GM23248 (cell line): ENCODE measurements at regions not wholly inside any gene's neighbourhood (a gene's known extent, or its start where the extent isn't known, plus 50 kb on each side); places are given as distances from the start of the nearest gene placed in this dataset.

ENCODE experiments used
- EZH2 ChIP-seq: fragments of 200-600 bp; sonication (generic); IDR thresholded peaks from 2 replicates; pipeline ENCODE4 v1.6.1; 2018; ENCODE audit warnings: antibody characterized with exemption, mild to moderate bottlenecking; ENCODE audit not compliant: insufficient read depth, poor library complexity, severe bottlenecking
- EZH2phosphoT487 ChIP-seq: fragments of 200-600 bp; sonication (generic); IDR thresholded peaks from 2 replicates; pipeline ENCODE4 v1.6.1; 2018; ENCODE audit warnings: antibody characterized with exemption, moderate library complexity, mild to moderate bottlenecking, low read depth; ENCODE audit not compliant: insufficient read depth

DNA sequence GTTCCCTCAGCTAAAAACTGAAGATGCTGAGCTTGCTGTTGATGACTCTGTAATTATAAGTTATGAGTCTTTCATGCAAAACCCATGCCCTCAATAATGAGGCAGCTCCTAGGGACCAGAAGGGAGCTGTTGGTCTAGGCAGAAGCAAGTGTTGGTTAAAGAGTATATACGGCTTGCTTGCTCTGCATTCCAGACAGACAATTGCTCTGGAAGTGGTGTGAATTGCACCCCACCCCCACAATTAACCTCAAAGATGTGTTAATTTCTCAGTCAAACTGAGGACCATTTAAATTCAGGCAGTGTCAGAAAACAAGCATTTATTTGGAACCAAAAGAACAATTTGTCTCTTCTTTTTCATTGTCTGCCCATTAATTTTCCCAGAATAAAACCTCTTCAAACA lies 163.5 kb upstream of the EOMES start:
- TF ChIP-seq EZH2 (no peak), EZH2phosphoT487 (no peak)
